Effector memory CD8-positive, alpha-beta T cell (primary cell): ENCODE measurements at regions not wholly inside any gene's neighbourhood (a gene's known extent, or its start where the extent isn't known, plus 50 kb on each side); places are given as distances from the start of the nearest gene placed in this dataset.

Source experiments
- ATAC-seq: fragments of 150-1000 bp; cut with Tn5 transposase; replicated peaks from 2 replicates; pipeline ENCODE4 v1.10.0; 2021; ENCODE audit warnings: mild to moderate bottlenecking, moderate library complexity
- DNase-seq, 3 experiments: peaks; one replicate each; pipeline ENCODE4 v3.0.0; 2021
- H3K27ac Mint-ChIP-seq, 2 donors: one replicate each; pipeline ENCODE4 v1.8.0; 2022; ENCODE audit warnings: mild to moderate bottlenecking in 2 of 2, mixed read lengths in 2 of 2, moderate library complexity in 2 of 2
- H3K27me3 Mint-ChIP-seq, 2 donors: one replicate each; pipeline ENCODE4 v1.8.0; 2022; ENCODE audit warnings: mixed read lengths in 2 of 2
- H3K36me3 Mint-ChIP-seq: one replicate; pipeline ENCODE4 v1.8.0; 2022; ENCODE audit warnings: mild to moderate bottlenecking, moderate library complexity, mixed read lengths; ENCODE audit not compliant: insufficient read depth
- H3K4me1 Mint-ChIP-seq, 2 donors: one replicate each; pipeline ENCODE4 v1.8.0; 2022; ENCODE audit warnings: low read depth in 2 of 2, mixed read lengths in 2 of 2
- H3K4me3 Mint-ChIP-seq, 2 donors: one replicate each; pipeline ENCODE4 v1.8.0; 2022; ENCODE audit warnings: mild to moderate bottlenecking in 2 of 2, mixed read lengths in 2 of 2, moderate library complexity in 2 of 2
- H3K9me3 Mint-ChIP-seq, 2 donors: one replicate each; pipeline ENCODE4 v1.8.0; 2022; ENCODE audit warnings: mixed read lengths in 2 of 2

DNA sequence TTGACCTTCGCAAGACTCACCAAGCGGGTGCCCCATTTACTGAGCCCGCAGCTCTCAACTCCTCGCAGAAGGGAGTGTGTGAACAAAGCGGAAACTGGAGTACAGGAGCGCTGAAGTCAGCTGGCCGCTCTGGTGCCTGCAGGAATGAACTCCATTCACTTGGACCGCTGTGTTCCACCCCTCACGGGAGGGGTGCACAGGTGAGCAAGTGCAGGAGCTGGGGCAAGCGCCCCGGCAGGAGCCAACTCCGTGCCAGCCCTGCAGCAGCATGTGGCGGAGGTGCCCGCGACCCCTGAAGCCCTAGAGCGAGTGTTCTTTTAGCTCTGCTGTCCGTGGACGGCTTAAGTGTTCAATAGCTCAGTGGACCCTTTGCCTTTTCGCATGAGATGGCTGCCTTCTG lies 471.6 kb upstream of the ADGRL4 start:
- Mint-ChIP-seq H3K4me1 (no peaks in the 10 kb centered on the region), H3K27me3 (no peaks in the 10 kb centered on the region), H3K36me3 (no peaks in the 10 kb centered on the region), H3K27ac (no peak overlapping the region), H3K4me3 (no peak overlapping the region), H3K9me3 (peaks cover 0 to 5% of the 10 kb centered on the region in 2 donors)
- DNase-seq, result no peak
- no peak for ATAC-seq

DNA sequence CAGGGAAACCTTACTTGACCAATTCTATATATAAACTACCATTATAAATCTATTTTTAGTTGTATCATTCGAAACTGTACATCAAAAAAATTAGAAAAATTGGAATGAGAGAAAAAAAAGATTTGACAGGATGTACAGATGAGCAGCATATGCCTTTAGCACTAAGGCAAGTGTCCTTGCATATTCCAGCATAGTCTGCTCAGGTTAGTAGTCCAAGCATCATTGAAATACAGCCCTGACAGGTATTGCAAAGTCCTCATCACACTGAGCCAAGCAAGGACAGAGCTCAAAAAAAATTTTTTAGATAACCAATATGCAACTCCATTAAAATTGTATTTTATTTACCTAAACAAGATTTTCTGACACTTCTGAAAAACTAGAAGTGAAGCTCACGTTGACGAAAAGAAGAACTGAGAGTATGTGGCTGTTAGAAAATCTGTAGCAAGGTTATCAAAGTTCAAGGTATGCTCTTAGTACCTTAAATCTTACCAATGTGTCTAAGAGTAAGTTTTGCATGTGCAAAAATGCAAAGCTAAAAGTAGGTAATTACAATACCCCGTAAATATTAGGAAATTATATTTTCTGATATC lies 465.6 kb upstream of the ADGRL4 start:
- DNase-seq (no peak), ATAC-seq (no peak)
- no peak overlapping the region for H3K4me3 Mint-ChIP-seq
- H3K36me3 Mint-ChIP-seq, result no peaks in the 10 kb centered on the region
- H3K9me3 Mint-ChIP-seq, result peaks cover 0 to 4% of the 10 kb centered on the region in 2 donors
- no peaks in the 10 kb centered on the region for H3K27me3 Mint-ChIP-seq
- H3K4me1 Mint-ChIP-seq, result no peaks in the 10 kb centered on the region
- no peak overlapping the region for H3K27ac Mint-ChIP-seq

DNA sequence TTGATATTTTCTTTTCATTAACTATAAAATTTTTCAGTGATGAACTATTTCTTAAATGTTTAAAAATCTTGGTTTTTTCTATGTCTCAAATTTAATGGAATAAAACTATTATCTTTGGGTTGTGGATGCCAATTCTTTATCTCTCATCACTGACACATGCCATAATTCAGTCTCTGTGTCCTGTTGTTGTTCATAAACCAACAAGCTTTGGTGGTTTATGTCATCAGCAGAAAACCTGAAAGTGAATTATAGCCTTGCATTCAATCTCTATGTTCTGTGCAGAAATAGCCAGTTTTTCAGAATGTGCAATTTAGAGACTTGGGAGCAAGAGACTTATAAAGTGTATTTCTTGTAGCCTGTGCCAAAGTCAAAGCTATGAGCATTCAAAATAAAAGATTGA lies 462.6 kb upstream of the ADGRL4 start:
- Mint-ChIP-seq H3K27me3 (no peaks in the 10 kb centered on the region), H3K4me3 (no peak overlapping the region), H3K36me3 (no peaks in the 10 kb centered on the region), H3K27ac (no peak overlapping the region), H3K9me3 (peaks cover 4 to 16% of the 10 kb centered on the region in 2 donors), H3K4me1 (no peaks in the 10 kb centered on the region)
- no peak for DNase-seq
- no peak for ATAC-seq

DNA sequence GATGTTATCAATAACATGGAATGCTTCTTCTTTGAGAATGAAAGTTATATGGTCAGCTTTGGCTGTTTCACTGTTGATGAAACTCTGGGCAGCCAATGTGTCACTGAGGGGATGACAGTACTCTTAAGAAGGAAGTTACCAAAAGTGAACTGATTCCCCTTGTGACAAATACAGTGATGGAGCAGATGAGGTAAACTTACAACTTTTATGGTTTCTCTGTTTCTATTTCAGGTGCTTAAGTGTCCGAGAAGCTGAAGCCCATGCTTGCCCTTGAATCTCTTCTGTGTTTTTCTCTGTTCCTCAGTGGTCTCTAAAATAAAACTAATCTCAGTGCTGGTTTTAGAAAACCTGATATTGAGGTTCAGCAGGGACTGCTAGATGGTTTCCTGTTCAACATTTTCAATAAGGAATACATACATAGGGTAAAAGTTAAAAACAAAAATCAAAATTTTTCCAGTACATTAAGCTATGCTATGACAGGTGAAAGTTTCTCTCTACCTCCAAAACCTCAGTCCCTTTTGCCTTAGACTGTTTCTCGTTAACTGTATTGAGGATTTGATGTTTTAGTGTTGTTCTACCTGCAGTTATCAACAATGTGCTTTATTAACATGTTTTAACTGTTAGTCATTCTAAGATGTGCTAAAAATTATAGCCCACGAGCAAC lies 454.4 kb upstream of the ADGRL4 start:
- peaks cover 10 to 12% of the 10 kb centered on the region in 2 donors for H3K9me3 Mint-ChIP-seq
- H3K4me3 Mint-ChIP-seq, result no peak overlapping the region
- no peaks in the 10 kb centered on the region for H3K36me3 Mint-ChIP-seq
- no peaks in the 10 kb centered on the region for H3K4me1 Mint-ChIP-seq
- no peak for ATAC-seq
- no peak overlapping the region for H3K27ac Mint-ChIP-seq
- no peaks in the 10 kb centered on the region for H3K27me3 Mint-ChIP-seq
- DNase-seq, result no peak

DNA sequence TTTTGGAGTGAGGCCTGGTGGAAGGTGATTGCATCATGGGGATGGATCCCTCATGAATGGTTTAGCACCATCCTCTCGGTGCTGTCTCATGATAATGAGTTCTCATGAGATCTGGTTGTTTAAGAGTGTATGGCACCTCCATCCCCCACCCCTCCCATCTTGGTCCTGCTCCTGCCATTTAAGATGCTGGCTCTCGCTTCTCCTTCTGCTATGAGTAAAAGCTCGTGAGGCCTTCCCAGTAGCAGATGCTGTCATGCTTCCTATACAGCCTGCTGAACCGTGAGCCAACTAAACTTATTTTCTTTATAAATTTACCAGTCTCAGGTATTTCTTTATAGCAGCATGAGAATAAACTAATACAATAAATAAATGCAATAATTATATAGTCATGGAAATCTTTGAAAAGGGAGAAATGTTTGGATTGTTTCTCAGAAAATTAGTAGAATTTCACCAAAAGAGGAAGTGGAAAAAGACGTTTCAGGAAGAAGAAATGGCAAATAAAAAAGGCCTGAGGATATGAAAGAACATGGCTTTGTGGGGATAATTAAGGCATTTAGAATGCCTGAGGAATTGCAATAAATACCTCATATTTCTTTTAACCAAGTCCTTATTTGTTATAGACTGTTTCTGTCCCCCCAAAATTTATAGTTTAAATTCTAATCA lies 451.2 kb upstream of the ADGRL4 start:
- Mint-ChIP-seq H3K4me3 (no peak overlapping the region), H3K4me1 (no peaks in the 10 kb centered on the region), H3K9me3 (peaks cover 13 to 15% of the 10 kb centered on the region in 2 donors), H3K27ac (no peak overlapping the region), H3K27me3 (no peaks in the 10 kb centered on the region), H3K36me3 (no peaks in the 10 kb centered on the region)
- DNase-seq (no peak), ATAC-seq (no peak)

DNA sequence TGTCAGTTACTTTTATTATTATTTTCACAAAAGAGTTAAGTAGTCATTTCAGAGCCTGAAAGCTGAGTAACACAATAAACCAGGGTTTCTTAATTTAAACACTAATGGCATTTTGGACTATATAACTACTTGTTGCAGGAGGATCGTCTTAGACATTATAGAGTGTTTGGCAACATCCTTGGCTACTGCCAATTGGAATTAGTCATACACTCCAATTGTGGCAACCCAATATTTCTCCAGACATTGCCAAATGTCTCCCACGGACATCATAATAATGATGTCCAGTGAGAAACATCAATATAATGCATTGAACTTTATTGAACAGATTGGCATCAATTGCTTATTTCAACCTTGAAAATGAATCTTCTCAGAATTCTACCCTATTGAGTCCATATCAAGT lies 441.9 kb upstream of the ADGRL4 start:
- no peaks in the 10 kb centered on the region for H3K27me3 Mint-ChIP-seq
- H3K4me1 Mint-ChIP-seq, result no peaks in the 10 kb centered on the region
- H3K4me3 Mint-ChIP-seq, result no peak overlapping the region
- ATAC-seq (no peak), DNase-seq (no peak)
- no peak overlapping the region for H3K27ac Mint-ChIP-seq
- no peaks in the 10 kb centered on the region for H3K36me3 Mint-ChIP-seq
- H3K9me3 Mint-ChIP-seq, result peaks cover 0 to 4% of the 10 kb centered on the region in 2 donors

DNA sequence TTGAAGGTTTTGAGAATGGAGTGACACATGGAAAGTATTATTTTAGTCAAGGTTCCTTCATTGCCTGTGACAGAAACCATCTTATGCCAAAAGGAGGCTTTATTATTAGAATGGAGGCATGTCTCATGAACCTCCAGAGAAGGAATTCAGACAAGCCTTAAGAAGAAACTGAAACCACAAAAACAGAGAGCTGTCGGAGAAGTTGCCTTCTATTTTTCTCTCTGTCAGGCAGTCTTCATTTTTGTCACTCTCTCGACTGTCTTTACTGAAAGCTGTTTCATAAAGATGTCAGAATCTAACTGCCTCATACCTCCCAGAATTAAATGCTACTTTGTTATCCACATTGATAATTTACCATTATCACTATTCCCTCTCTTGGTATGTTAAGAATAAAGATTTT lies 434.7 kb upstream of the ADGRL4 start:
- Mint-ChIP-seq H3K27me3 (no peaks in the 10 kb centered on the region), H3K9me3 (peaks cover 0 to 9% of the 10 kb centered on the region in 2 donors), H3K4me1 (no peaks in the 10 kb centered on the region), H3K27ac (no peak overlapping the region), H3K36me3 (no peaks in the 10 kb centered on the region), H3K4me3 (no peak overlapping the region)
- no peak for DNase-seq
- ATAC-seq, result no peak

DNA sequence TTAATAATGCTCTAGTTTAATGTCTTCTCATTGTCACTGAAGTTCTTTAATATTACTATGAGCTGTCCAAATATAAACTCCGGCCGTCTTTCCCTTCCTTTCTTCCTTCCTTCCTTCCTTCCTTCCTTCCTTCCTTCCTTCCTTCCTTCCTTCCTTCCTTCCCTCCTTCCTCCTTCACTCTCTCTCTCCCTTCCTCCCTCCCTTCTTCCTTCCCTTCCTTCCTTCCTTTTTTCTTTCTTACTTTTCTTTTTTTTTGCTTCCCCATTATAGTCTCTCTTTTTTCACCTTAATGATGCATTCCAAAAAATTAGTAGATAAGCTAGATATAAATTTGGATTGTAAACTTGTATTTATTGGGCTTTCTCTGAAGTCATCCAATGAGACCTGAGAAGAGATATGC lies 431.0 kb upstream of the ADGRL4 start:
- Mint-ChIP-seq H3K27me3 (no peaks in the 10 kb centered on the region), H3K9me3 (peaks cover 0 to 5% of the 10 kb centered on the region in 2 donors), H3K4me1 (no peaks in the 10 kb centered on the region), H3K4me3 (no peak overlapping the region), H3K27ac (no peak overlapping the region), H3K36me3 (no peaks in the 10 kb centered on the region)
- no peak for ATAC-seq
- no peak for DNase-seq

DNA sequence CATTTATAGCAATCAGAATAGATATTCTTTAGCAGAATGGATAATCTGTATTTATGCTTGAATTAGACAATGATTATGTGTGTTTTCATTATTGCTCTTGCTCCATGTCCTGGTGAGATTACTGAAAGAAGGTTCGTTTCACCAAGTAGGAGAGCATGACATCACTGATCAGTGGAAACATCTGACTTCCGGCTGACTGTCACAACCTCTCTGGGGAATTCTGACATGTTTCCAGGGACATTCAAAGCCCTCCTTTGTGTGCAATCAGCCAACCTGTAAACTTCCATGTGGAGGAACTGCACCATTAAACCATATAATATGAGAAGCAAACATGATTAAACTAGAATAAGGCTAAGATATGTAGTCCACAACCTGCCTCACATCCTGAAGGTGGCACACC lies 424.8 kb upstream of the ADGRL4 start:
- H3K4me1 Mint-ChIP-seq, result no peaks in the 10 kb centered on the region
- H3K4me3 Mint-ChIP-seq, result no peak overlapping the region

DNA sequence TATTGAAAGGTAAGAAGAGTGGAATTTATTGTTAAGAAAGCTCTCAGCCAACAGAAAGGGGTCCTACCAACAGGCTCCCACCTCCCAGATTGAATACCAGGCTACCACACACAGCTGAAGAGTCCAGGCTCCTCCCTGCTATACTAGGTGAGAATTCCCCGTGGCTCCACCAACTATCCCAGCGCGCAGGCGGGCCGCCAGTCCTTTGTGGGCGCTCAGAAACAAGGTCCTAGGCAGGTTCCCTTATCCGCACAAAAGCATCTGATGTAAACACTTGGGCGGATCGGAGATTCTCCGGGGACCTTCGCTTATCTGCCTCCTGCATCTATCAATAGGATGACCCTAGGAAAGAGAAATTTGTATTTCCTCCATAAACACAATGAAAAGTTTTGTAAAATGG lies 423.9 kb upstream of the ADGRL4 start:
- H3K4me3 Mint-ChIP-seq, result no peak overlapping the region
- DNase-seq (no peak), ATAC-seq (no peak)
- H3K27me3 Mint-ChIP-seq, result no peaks in the 10 kb centered on the region
- no peaks in the 10 kb centered on the region for H3K36me3 Mint-ChIP-seq
- no peak overlapping the region for H3K27ac Mint-ChIP-seq
- no peaks in the 10 kb centered on the region for H3K4me1 Mint-ChIP-seq
- no peaks in the 10 kb centered on the region for H3K9me3 Mint-ChIP-seq

More for the DNA sequence above, 424.8 kb upstream of the ADGRL4 start:
- H3K9me3 Mint-ChIP-seq, result no peaks in the 10 kb centered on the region
- no peak for ATAC-seq
- no peaks in the 10 kb centered on the region for H3K36me3 Mint-ChIP-seq
- DNase-seq, result no peak
- H3K27me3 Mint-ChIP-seq, result no peaks in the 10 kb centered on the region
- H3K27ac Mint-ChIP-seq, result no peak overlapping the region

DNA sequence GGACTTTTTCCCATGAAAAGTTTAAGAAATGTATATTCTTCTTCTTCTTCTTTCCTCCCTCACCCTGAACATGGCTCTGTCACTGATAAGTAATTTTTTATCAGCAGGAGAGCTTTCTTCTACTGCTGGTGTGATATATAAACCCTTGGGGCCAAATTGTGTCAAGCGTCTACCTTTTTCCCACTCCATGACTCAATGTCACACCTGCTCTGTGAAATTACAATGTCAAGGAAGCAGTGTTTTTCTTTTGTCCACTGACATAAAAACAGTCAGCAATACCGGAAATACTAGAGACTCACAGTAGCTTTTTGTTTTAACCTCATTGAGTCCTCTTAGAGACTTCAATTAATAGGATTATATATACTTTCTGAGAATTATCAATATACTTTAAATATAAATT lies 416.2 kb upstream of the ADGRL4 start:
- Mint-ChIP-seq H3K4me3 (no peak overlapping the region), H3K27me3 (no peaks in the 10 kb centered on the region), H3K27ac (no peak overlapping the region), H3K4me1 (no peaks in the 10 kb centered on the region), H3K36me3 (no peaks in the 10 kb centered on the region), H3K9me3 (peaks cover 0 to 6% of the 10 kb centered on the region in 2 donors)
- DNase-seq (no peak), ATAC-seq (no peak)

DNA sequence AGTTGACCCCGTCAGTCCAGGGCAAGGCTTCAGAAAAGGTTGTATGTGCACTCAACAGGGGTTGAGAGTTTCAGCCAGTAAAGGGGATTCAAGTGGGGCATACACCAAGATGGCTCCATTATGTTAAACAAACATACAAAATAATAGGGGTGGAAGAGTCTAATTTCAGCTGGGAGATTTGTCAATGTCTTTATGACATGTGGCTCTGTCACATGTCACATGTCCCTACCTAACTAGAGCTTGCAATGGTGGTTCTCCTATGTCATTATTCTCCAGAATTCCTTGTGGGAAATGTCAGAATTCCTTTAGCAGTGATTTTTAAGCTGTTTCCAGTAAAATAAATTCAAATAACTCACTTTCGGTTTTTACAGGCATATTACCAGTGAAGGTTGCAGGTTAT lies 392.0 kb upstream of the ADGRL4 start:
- ATAC-seq, result no peak
- H3K4me3 Mint-ChIP-seq, result no peak overlapping the region

DNA sequence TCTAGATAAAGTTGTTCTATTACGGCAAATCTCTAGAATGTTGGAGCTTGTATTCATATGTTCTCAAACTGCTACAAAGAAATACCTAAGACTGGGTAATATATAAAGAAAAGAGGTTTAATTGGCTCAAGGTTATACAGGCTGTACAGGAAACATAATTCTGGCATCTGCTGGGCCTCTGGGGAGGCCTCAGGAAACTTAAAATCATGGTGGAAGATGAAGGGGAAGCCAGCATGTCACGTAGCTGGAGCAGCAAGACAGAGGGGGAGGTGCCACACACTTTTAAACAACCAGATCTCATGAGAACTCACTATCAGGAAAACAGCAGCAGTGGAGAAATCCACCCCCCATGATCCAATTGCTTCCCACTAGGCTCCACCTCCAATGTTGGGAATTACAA lies 390.4 kb upstream of the ADGRL4 start:
- ATAC-seq (no peak), DNase-seq (no peak)
- H3K36me3 Mint-ChIP-seq, result no peaks in the 10 kb centered on the region
- peaks cover 9 to 21% of the 10 kb centered on the region in 2 donors for H3K9me3 Mint-ChIP-seq
- H3K27me3 Mint-ChIP-seq, result no peaks in the 10 kb centered on the region
- H3K4me3 Mint-ChIP-seq, result no peak overlapping the region
- H3K4me1 Mint-ChIP-seq, result no peaks in the 10 kb centered on the region
- H3K27ac Mint-ChIP-seq, result no peak overlapping the region

More for the DNA sequence above, 392.0 kb upstream of the ADGRL4 start:
- H3K9me3 Mint-ChIP-seq, result peaks cover 9 to 20% of the 10 kb centered on the region in 2 donors
- no peaks in the 10 kb centered on the region for H3K36me3 Mint-ChIP-seq
- no peaks in the 10 kb centered on the region for H3K4me1 Mint-ChIP-seq
- DNase-seq, result no peak
- no peaks in the 10 kb centered on the region for H3K27me3 Mint-ChIP-seq
- no peak overlapping the region for H3K27ac Mint-ChIP-seq

DNA sequence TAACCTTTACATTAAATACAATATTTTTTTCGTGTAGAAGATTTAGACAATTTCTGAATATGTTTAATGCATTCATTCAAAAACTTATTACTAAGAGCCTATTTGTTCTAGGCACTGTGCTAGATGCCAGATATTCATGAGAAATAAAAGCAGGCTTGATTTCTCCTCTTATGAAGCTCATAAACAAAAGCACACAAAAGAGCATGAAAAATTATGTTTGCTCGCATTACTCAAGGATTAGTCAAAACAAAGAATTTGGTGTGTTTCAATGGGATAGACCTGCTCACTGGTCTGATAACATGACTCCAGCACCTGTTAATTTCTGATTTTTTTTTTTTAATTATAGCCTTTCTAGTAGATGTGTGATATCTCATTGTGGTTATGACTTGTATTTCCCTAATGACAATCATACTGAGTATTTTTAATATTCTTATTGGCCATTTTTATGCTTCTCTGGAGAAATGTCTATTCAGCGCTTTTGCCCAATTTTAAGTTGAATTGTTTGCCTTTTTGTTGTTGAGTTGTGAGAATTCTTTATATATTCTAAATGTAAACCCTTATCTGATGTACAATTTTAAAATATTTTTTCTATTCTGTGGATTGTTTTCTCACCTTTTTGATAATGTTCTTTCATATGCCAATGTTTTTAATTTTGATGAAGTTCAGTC lies 382.3 kb upstream of the ADGRL4 start:
- ATAC-seq (no peak), DNase-seq (no peak)
- peaks cover 4 to 8% of the 10 kb centered on the region in 2 donors for H3K9me3 Mint-ChIP-seq
- no peaks in the 10 kb centered on the region for H3K27me3 Mint-ChIP-seq
- no peaks in the 10 kb centered on the region for H3K36me3 Mint-ChIP-seq
- H3K27ac Mint-ChIP-seq, result no peak overlapping the region
- no peaks in the 10 kb centered on the region for H3K4me1 Mint-ChIP-seq
- no peak overlapping the region for H3K4me3 Mint-ChIP-seq
